Sciatic nerve (tissue), 2 donors: ENCODE measurements at regions not wholly inside any gene's neighbourhood (a gene's known extent, or its start where the extent isn't known, plus 50 kb on each side); places are given as distances from the start of the nearest gene placed in this dataset.
"Not testable (repeated sequence)": the region's sequence is repeated elsewhere in the genome, so short reads cannot be mapped to it uniquely, and the experiment has no call there.

Experiments used
- ATAC-seq: fragments of 200-7000 bp; cut with Tn5 transposase; one replicate; pipeline ENCODE4 v1.9.1; 2020; ENCODE audit warnings: mild to moderate bottlenecking, moderate library complexity
- DNase-seq: peaks from one replicate; pipeline ENCODE4 v3.0.0-alpha.2; 2020; ENCODE audit warnings: low spot score
- intact Hi-C: fragments of 100-400 bp; cut with DNase I; formaldehyde crosslinking; loops from one replicate; pipeline ENCODE4 v1.14.2; 2022
- donor health status: DM: no; HTN: no; CAD: no.
- donor health status: DM: no; HTN: no; CAD: no.

- no peak for DNase-seq
- intact Hi-C loops, result no loop called here
- no peak for ATAC-seq
These were observed 528.1 kb downstream of the NPIPA7 start for GRCh38 chr16:16907089-16907488.

GRCh38 chr16:16908077-16908476, 529.1 kb downstream of the NPIPA7 start:
- DNase-seq, result no peak
- intact Hi-C loops, result no loop called here
- ATAC-seq, result no peak

GRCh38 chr16:16909126-16909525, 530.2 kb downstream of the NPIPA7 start:
- DNase-seq (no peak), ATAC-seq (no peak)
- intact Hi-C loops, result no loop called here

- ATAC-seq (no peak), DNase-seq (no peak)
- intact Hi-C loops, result no loop called here
These were observed 531.7 kb downstream of the NPIPA7 start for GRCh38 chr16:16910666-16911065.

GRCh38 chr16:16915771-16916170, 536.8 kb downstream of the NPIPA7 start:
- DNase-seq, result no peak
- intact Hi-C loops, result no loop called here
- no peak for ATAC-seq

GRCh38 chr16:16917191-16917785, 538.3 kb downstream of the NPIPA7 start:
- intact Hi-C loops, result no loop called here
- DNase-seq, result no peak
- ATAC-seq, result no peak

GRCh38 chr16:16923479-16923878, 544.5 kb downstream of the NPIPA7 start:
- no peak for ATAC-seq
- DNase-seq, result no peak
- intact Hi-C loops, result no loop called here

- intact Hi-C loops, result no loop called here
- no peak for DNase-seq
- ATAC-seq, result no peak
These were observed 545.7 kb downstream of the NPIPA7 start for GRCh38 chr16:16924613-16925012.

- DNase-seq (no peak), ATAC-seq (no peak)
- intact Hi-C loops, result no loop called here
These were observed 545.3 kb downstream of the XYLT1 start for GRCh38 chr16:16925432-16925831.

- DNase-seq (no peak), ATAC-seq (no peak)
- intact Hi-C loops, result no loop called here
These were observed 542.1 kb downstream of the XYLT1 start for GRCh38 chr16:16928532-16929109.

- ATAC-seq, result no peak
- DNase-seq, result no peak
- intact Hi-C loops, result no loop called here
These were observed 540.3 kb downstream of the XYLT1 start for GRCh38 chr16:16930309-16931000.

GRCh38 chr16:16933861-16934260, 536.9 kb downstream of the XYLT1 start:
- DNase-seq (no peak), ATAC-seq (no peak)
- intact Hi-C loops, result no loop called here

- intact Hi-C loops, result no loop called here
- ATAC-seq (no peak), DNase-seq (no peak)
These were observed 536.1 kb downstream of the XYLT1 start for GRCh38 chr16:16934660-16935059.

GRCh38 chr16:16935909-16936308, 534.9 kb downstream of the XYLT1 start:
- DNase-seq, intact Hi-C loops, ATAC-seq: not testable (repeated sequence)

- intact Hi-C loops, result no loop called here
- no peak for ATAC-seq
- no peak for DNase-seq
These were observed 533.2 kb downstream of the XYLT1 start for GRCh38 chr16:16937576-16937975.

GRCh38 chr16:16938009-16938408, 532.8 kb downstream of the XYLT1 start:
- ATAC-seq, result no peak
- intact Hi-C loops, result no loop called here
- DNase-seq, result no peak

GRCh38 chr16:16938980-16939379, 531.8 kb downstream of the XYLT1 start:
- intact Hi-C loops, result no loop called here
- no peak for ATAC-seq
- no peak for DNase-seq

- intact Hi-C loops, result no loop called here
- ATAC-seq, result no peak
- no peak for DNase-seq
These were observed 530.4 kb downstream of the XYLT1 start for GRCh38 chr16:16940351-16940750.

- DNase-seq, ATAC-seq: not testable (repeated sequence)
These were observed 527.9 kb downstream of the XYLT1 start for GRCh38 chr16:16942849-16943248.

GRCh38 chr16:16945207-16945606, 525.6 kb downstream of the XYLT1 start:
- no peak for ATAC-seq
- no peak for DNase-seq
- intact Hi-C loops, result no loop called here

More at GRCh38 chr16:16942849-16943248, 527.9 kb downstream of the XYLT1 start:
- intact Hi-C loops, result not testable (repeated sequence)

- DNase-seq, result no peak
- intact Hi-C loops, result no loop called here
- no peak for ATAC-seq
These were observed 514.4 kb downstream of the XYLT1 start for GRCh38 chr16:16956376-16956775.
